Fibroblast of skin of abdomen (primary cell): ENCODE measurements at regions not wholly inside any gene's neighbourhood (a gene's known extent, or its start where the extent isn't known, plus 50 kb on each side); places are given as distances from the start of the nearest gene placed in this dataset.
"Not testable (repeated sequence)": the region's sequence is repeated elsewhere in the genome, so short reads cannot be mapped to it uniquely, and the experiment has no call there.

Experiments used
- DNase-seq: peaks from one replicate; pipeline ENCODE4 v3.0.0-alpha.2; 2013

DNA sequence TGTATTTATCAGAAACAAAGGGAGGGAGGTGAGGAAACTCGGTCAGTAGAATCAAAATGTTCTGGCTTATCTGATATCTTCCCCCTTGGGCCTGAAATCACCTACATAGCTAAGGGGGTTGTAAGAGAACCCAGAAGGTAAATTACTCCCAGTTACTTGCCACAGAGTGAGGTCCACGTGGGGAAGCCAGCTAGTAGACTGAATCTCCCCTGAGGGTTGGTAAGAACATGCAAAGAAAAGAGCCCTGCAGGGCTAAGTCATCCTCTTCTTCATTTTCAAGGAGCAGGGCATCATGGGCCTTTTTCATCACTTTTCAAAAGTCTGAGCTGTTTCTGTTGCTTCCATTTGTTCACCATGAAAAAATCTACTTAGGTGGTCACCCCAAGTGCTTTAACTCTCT lies 115.4 kb downstream of the QRSL1 start:
- DNase-seq, result no peak

DNA sequence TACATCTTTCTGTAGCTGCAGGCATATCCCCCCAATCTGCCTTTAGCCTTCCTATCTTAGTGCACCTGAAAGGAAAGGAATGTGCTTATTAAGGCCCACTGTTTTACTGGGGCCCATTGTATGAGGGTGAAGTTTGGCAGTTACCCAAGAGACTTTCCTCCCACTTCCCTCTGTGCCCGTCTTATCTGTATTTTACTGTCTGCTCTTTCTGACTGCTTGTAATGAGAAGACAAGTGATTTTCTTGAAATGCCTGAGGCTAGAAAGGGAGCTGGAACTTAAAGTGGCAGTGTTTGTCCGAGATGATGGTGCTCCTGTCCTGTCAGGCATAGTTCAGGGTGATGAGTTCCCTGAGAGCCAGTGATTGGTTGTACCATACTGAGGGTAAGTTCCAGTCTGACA lies 114.7 kb downstream of the QRSL1 start:
- DNase-seq, result not testable (repeated sequence)

DNA sequence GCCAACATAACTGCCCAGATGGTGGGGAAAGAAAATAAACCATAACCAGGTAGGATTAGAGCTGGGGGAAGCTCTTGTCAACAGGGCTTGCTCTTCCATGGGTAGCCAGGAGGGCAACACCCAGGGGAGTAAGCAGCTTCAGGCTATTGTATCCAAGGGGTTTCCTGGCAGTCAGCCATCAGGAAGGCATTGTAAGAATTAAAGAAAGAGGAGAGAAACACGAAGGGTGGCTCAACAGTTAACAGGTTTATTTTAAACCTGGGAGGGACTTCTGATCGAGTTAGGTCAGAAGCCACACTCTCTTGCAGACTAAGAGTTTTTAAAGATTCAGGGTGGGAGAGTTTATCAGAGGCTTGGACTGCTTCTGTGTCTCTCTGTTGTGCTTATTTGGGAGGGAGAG lies 114.2 kb downstream of the QRSL1 start:
- no peak for DNase-seq

DNA sequence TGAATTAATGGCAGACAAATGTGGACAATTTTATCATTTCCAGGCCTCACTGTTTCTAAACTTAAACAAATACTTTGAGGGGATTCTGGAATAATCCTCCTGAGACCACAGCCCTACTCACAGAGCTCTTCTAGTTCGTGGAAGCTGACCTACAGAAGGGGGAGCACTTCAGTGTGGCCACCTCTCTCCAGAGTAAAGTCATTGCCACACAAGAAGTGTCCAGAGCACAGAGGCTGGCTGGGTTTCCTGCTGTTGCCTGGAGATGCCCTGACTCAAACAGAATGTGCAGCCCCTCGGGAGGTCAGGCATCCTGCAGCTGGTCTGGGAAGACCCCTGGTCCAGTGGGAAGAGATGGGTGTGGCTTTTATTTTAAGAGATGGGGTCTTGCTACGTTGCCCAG lies 110.9 kb downstream of the QRSL1 start:
- no peak for DNase-seq

DNA sequence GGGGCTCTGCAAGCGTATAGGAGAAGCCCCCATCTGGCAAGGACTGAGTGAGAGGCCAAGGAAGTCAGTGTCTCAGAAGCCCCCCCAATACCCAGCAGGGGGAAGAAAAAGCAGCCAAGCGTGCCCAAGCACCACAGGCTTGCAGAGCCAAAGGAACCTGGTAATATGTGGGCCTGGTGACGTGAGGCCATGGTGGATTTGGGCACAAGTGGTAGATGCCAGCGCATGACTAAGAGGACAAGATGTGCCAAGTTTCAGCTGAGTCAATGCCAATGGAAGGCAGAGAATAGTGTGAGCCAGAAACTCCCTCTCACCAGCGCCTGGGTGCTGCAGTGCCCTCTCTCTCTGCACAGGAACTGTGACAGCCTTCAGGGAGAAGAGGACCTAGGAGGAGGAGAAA lies 110.0 kb downstream of the QRSL1 start:
- DNase-seq, result no peak

DNA sequence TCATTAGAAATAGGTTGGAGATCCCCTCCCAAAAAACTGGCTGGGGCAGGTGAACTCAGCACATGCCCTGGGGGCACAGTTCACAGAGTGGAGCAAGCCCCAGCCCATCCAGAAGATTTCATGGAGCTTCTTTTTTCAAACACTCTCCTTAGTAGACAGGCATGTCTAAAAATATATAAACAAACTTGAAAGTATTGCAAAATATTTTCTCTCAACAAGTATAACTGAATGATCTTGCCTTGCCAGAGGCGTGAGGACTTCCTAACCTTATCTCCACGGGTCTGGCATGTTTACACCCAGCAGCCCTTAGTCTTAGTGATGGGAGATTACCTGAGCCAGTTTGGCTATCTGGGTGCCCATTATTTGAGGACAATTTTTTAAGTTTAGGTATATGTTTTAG lies 107.1 kb downstream of the QRSL1 start:
- DNase-seq, result no peak

DNA sequence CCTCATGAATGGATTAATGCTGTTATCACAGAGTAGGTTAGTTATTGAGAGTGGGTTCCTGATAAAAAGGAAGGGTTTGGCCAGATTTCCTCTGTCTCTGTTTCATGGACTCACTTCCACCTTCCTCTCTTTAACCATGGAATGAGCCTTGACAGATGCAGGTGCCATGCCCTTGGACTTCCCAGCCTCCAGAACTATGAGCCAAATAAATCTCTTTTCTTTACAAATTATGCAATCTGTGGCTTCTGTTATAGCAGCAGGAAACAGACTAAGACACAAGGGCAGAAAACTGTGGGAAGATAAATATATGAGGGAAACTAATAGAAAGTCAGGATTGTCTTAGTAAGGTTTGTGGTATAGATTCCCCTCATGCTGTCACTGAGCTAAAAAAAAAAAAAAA lies 106.5 kb downstream of the QRSL1 start:
- no peak for DNase-seq

DNA sequence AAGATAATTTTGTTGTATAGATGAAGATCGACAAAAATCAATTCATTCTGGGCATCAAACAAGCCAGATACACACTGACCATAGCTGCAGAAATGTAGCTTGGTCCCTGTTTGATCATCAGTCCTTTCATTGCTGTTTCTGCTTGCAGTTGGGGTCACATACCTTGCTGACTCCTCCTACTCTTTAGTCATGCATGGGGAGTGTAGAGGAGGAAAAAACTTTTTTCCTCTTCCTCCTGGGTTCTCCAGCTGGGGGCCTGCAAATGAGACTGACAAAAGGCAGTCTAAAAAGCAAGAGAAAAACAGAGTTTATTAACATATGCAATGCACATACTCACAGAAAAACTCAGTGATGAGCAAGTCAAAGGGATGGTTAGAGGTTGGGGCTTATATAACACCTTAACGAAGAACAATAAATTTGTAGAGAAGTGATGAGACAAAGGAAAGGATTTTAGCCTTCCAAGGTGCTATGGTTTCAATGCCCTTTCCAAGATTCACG lies 105.8 kb downstream of the QRSL1 start:
- DNase-seq, result no peak

DNA sequence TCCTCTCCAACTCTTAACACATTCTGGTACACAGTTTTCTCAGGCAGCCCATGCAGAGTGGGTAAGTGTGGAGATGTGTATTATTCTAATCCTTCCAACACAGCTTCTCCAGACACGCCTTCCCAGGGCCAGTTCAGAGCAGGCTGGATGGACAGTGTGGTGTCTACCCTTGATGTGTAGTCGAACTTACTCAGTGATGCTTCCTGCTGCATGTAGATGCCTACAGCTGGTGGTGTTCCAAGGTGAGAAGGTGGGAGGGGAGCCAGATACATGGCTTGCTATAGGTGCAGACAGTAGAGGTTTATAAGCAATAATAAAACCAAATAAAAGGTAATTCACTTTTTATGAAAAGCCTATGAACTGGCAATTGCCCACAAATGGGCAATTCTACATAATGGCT lies 104.0 kb downstream of the QRSL1 start:
- DNase-seq, result no peak

DNA sequence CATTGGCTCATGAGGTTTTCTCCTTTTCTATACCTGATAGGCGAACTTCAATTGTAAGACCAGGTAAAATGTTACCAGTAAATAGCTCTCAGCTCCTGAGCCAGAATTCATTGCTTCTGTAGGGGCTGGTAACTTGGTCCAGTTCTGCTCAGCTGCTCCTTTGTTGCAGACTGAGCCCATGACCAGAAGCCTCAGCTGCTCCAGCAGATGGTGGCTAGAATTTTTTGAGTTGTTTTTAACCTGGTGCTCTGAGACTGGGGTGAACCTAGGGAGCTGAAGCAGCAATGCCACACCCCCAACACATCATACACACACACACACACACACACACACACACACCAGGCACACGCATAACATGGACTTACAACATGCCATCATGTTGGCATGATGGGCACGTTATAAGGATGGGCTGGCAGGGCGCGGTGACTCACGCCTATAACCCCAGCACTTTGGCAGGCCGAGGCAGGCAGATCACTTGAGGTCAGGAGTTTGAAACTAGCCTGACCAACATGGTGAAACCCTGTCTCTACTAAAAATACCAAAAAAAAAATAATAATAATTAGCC lies 103.1 kb downstream of the QRSL1 start:
- no peak for DNase-seq

DNA sequence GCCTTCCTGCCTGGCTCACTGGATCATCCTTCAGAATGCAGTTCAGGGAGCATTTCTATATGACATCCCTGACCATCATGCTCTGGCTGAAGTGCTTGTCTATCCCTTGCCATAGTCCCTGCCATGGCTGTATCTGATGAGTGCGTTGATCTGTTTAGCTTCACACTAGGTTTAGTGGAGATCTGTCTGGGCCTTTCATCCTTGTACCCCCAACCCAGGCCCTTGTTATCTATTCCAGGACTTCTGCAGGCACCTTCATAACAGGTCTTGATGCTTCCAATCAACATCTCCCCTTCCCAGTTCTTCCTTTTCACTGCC lies 102.4 kb downstream of the QRSL1 start:
- no peak for DNase-seq

DNA sequence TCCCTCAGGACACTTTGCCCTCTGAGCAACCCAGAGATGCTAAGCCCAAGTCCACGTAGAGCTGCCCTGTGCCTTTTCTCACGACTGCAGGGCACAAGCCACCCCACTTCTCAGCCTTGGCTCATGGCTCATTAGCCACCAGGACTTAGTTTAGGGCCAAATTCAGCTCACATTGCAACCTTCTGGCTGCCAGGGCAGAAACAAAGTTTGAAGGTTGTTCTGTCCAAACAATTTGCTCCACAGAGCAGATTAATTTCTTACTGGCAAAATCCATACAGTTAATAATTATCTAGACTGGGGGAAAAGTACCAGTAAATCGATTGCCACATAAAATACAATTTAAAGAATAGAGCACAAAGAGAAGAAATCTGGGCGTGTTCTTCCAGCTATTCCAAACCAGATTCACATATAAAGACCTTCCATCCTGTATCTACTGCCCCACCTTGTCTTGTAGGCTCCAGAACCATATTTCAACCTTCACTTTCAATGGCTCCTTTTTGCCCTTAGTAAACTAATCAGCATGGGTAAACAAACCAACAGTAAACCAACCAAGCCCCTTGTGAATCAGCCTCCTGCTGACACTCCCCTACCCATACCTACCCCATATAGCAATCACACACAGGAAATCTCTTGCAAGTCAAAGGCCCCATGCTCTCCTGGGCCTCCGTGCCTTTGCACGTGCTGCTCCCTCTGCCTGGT lies 101.9 kb downstream of the QRSL1 start:
- no peak for DNase-seq

DNA sequence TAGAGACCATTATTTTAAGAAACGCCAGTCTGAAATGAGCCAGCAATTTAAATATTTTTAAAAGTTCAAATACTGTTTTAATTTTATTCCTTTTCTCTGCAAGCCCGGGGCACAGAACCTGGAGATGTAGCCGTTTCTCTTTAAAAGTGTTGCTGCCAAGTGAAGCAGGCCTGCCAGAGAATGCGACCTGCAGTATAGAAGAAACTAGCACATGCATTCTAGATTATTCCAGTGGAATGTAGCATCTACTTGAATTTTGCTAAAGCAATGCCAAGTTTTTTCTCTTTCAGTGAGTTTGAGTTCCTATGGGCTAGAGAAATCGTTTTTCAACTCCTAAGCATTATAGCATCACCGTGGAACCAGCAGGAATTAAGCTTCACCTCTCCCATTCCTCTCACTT lies 101.3 kb downstream of the QRSL1 start:
- DNase-seq, result no peak

DNA sequence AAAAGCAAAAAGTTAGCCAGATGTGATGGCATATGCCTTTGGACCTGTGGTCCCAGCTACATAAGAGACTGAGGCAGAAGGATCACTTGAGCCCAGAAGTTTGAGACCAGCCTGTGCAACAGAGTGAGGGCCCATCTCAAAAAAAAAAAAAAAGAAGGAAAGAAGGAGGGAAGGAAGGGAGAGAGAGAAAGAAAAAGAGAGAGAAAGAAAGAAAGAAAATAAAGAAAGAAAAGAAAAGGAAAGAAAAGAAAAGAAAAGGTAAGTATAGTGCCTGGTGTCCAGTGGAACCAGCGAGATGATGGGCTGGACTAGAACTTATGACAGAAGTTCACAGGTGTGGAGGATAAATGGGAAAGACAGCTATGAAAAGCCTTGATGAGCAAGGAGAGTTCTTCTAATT lies 100.9 kb downstream of the QRSL1 start:
- no peak for DNase-seq

DNA sequence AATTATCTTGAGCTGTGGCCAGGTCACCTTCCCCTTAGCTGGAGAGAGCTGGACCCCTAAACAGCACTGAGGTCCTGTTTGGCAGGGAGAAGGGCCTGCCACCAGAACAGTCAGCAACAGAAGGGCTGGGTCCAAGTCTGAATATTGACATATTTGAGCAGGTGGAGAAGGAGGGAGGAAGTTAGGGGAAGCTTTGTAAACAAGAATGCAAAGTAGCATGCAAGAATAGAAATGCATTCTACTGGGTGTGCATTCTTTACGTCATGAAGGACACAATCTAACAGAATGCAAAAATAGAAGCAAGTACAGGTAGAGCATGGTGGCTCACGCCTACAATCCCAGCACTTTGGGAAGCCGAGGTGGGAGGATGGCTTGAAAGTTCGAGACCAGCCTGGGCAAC lies 100.5 kb downstream of the QRSL1 start:
- no peak for DNase-seq

DNA sequence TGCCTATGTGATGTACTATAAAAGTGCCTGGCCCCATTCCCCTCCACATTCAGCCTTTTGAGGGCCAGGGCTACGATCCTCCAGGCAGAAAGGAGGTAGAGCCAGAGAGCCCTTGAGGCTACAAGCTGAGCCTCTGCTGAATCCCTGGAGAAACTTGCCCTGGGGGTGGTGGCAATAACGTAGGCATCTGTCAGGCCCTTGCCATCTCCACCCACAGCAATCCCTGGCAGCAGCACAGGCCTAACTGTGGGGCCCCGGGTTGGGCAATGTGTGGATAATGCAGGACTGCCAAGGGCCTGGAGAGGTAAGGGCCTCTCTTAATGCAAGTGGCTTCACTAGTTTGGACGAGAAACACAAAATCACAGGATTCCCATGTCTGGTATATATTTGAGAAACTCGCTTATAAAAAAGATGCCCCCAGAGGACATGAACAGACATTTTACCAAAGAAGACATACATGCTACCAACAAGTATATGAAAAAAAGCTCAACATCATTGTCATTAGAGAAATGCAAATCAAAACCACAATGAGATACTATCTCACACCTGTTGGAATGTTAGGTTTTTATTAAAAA lies 99.0 kb downstream of the QRSL1 start:
- no peak for DNase-seq

DNA sequence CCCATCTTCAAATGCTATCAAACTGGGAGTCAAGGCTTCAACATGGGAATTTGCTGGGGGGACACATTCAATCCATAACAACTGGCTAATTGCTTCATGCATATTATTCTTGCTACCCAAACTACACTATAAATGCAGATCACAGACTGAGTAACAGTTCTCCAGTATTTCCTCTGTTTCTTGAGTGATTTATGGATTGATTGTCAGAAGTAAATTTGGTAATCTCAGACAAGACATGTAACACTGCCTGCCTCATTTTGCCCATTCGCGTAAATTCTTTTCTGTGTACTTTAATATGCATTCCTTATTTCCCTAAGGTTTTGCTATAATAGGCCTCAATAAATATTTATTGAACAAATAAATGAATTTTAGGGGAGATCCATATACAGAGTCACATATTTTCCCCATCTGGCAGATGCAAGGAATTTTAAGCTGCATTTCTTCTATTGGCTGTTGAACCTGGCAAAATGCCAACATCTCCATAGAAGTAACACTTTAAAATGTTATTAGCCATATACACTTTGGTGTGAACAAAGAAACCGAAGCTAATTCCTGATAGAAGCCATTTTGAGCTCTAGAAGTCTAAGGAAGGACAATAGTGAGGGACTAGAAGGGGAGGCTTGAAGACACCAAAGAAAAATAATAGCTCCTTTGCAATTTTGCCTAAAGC lies 98.2 kb downstream of the QRSL1 start:
- no peak for DNase-seq

DNA sequence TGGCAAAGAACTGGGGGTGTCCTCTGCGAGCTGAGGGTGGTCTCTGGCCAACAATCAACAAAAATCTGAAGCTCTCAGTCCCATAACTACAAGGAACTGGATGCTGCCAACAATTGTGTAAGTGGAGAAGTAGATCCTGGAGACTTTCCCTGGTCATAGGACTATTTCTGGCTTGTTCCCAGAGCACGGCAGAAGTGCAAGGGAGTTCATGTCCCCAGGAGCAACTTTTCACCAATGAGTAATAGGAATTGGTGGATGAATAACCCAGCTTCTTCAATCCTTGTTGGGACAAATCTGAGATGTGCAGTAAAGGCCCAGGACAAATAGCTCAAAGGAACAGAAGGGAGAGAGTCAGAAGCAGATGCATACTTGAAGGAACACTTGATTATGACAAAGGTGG lies 95.5 kb downstream of the QRSL1 start:
- no peak for DNase-seq

DNA sequence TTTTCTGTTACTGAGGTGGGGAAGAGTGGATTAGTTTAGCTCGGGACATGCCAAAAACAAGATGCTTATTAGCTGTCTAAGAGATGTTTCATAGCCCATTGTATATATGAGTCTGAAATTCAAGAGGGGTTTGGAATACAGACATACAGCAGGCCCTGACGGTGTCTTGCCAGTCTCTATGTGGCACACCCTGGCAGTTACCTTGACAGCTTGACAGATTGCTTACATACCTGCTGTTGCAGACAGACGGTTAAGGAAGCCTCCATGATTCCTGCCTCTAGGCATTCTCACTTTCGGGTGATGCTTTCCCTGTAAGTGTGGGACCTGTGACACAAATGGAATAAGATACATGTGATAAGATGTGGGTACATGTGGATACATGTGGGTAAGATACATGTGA lies 95.0 kb downstream of the QRSL1 start:
- no peak for DNase-seq

DNA sequence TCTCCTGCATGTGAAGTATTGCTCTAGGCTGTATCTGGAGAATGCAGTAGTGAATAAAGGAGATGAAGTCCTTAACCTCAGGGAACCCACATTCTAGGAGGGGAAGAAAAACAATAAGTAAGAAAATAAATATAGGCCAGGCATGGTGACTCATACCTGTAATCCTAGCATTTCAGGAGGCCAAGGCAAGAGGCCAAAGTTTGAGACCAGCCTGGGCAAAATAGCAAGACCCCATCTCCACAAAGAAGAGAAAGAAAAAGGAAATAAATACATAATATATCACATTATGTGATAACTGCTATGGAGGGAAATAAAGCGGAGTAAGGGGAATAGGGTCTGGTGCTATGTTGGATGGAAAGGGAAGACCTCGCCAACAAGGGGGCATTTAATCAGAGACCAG lies 94.0 kb downstream of the QRSL1 start:
- not testable (repeated sequence) for DNase-seq

DNA sequence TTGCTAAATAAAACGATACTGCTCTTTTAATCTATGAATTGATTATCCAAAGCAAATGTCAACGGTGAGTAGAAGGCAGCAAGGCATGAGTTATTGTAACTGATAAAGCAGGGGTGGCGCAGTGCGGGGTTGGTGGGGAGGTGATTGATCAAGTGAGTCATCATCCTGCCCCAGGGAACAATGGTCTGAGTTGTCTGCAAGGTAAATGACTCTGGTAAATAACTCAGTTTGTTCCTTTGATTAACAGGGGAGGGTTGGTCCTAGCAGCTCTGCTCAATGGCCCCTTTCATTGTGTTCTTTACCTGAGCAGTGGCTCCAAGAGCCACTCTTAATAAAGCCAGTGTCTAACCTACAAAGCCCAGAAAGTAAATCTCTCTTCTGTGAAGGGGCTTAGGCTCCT lies 91.8 kb downstream of the QRSL1 start:
- DNase-seq, result not testable (repeated sequence)
